ENCODE measurements at regions not wholly inside any gene's neighbourhood (a gene's known extent, or its start where the extent isn't known, plus 50 kb on each side); places are given as distances from the start of the nearest gene placed in this dataset.
A peak's percentile ranks its signal among the peaks of the same experiment; 100 is the strongest.

GRCh38 chr4:13911256-13911655 is 283.7 kb upstream of the BOD1L1 start:
- no peak overlapping the region for H3K4me3 ChIP-seq
- no peak for ATAC-seq (ENCODE audit: low FRiP score in 2 of 2)
- no peaks in the 10 kb centered on the region for H3K27me3 ChIP-seq
- H3K9me3 ChIP-seq, result no peaks in the 10 kb centered on the region
- TF ChIP-seq EP300 (IDR thresholded peaks at IDR 0.05) (no peak), POLR2A (IDR thresholded peaks at IDR 0.05) (no peak), POLR2AphosphoS5 (IDR thresholded peaks at IDR 0.05) (no peak), CTCF (IDR thresholded peaks at IDR 0.05) (no peak)
- no peaks in the 10 kb centered on the region for H3K4me1 ChIP-seq
- H3K36me3 ChIP-seq, result no peaks in the 10 kb centered on the region
- DNase-seq, result no peak
- no peak overlapping the region for H3K27ac ChIP-seq

GRCh38 chr4:13912436-13912925 is 285.0 kb upstream of the BOD1L1 start:
- TF ChIP-seq POLR2AphosphoS5 (IDR thresholded peaks at IDR 0.05) (no peak), EP300 (IDR thresholded peaks at IDR 0.05) (no peak), CTCF (IDR thresholded peaks at IDR 0.05) (no peak), POLR2A (IDR thresholded peaks at IDR 0.05) (no peak)
- Histone ChIP-seq H3K27me3 (no peaks in the 10 kb centered on the region), H3K4me1 (no peaks in the 10 kb centered on the region), H3K27ac (no peak overlapping the region), H3K36me3 (no peaks in the 10 kb centered on the region), H3K4me3 (no peak overlapping the region), H3K9me3 (no peaks in the 10 kb centered on the region)
- 56 to 61% methylated on average over 2 of the region's 2 CpGs for WGBS, 2 donors
- no peak for DNase-seq
- ATAC-seq (ENCODE audit: low FRiP score in 2 of 2), result no peak

GRCh38 chr4:13912966-13913365 is 285.4 kb upstream of the BOD1L1 start:
- DNase-seq (no peak), ATAC-seq (ENCODE audit: low FRiP score in 2 of 2) (peak; percentile 15 to 28)
- Histone ChIP-seq H3K27me3 (no peaks in the 10 kb centered on the region), H3K4me1 (no peaks in the 10 kb centered on the region), H3K9me3 (no peaks in the 10 kb centered on the region), H3K36me3 (no peaks in the 10 kb centered on the region), H3K4me3 (no peak overlapping the region), H3K27ac (no peak overlapping the region)
- TF ChIP-seq CTCF (IDR thresholded peaks at IDR 0.05) (no peak), EP300 (IDR thresholded peaks at IDR 0.05) (no peak), POLR2AphosphoS5 (IDR thresholded peaks at IDR 0.05) (no peak), POLR2A (IDR thresholded peaks at IDR 0.05) (no peak)

- DNase-seq (no peak), ATAC-seq (ENCODE audit: low FRiP score in 2 of 2) (peak in 1 of 2 donors; percentile 36)
- no peaks in the 10 kb centered on the region for H3K27me3 ChIP-seq
- 58 to 68% methylated on average over 1 of the region's 1 CpG for WGBS, 2 donors
- H3K9me3 ChIP-seq, result no peaks in the 10 kb centered on the region
- TF ChIP-seq EP300 (IDR thresholded peaks at IDR 0.05) (no peak), POLR2A (IDR thresholded peaks at IDR 0.05) (no peak), CTCF (IDR thresholded peaks at IDR 0.05) (no peak), POLR2AphosphoS5 (IDR thresholded peaks at IDR 0.05) (no peak)
- H3K4me3 ChIP-seq, result no peak overlapping the region
- H3K36me3 ChIP-seq, result no peaks in the 10 kb centered on the region
- no peaks in the 10 kb centered on the region for H3K4me1 ChIP-seq
- no peak overlapping the region for H3K27ac ChIP-seq
Measured at GRCh38 chr4:13917015-13917414, 289.5 kb upstream of the BOD1L1 start.

GRCh38 chr4:13918110-13918509 is 290.6 kb upstream of the BOD1L1 start:
- Histone ChIP-seq H3K27me3 (no peaks in the 10 kb centered on the region), H3K4me1 (no peaks in the 10 kb centered on the region), H3K4me3 (no peak overlapping the region), H3K27ac (no peak overlapping the region), H3K9me3 (no peaks in the 10 kb centered on the region), H3K36me3 (no peaks in the 10 kb centered on the region)
- TF ChIP-seq CTCF (IDR thresholded peaks at IDR 0.05), result no peak
- peak in 1 of 2 donors; percentile 49 for TF ChIP-seq POLR2AphosphoS5 (IDR thresholded peaks at IDR 0.05)
- no peak for TF ChIP-seq EP300 (IDR thresholded peaks at IDR 0.05)
- TF ChIP-seq POLR2A (IDR thresholded peaks at IDR 0.05), result no peak
- DNase-seq (no peak), ATAC-seq (ENCODE audit: low FRiP score in 2 of 2) (peak; percentile 60 to 85)
- 65 to 83% methylated on average over 2 of the region's 2 CpGs for WGBS, 2 donors
